Ishikawa (cell line): ENCODE measurements at regions not wholly inside any gene's neighbourhood (a gene's known extent, or its start where the extent isn't known, plus 50 kb on each side); places are given as distances from the start of the nearest gene placed in this dataset.

Source experiments
- CEBPB ChIP-seq: IDR thresholded peaks from 2 replicates; pipeline ENCODE4 v1.6.1; 2012
- CREB1 ChIP-seq: IDR thresholded peaks from 2 replicates; pipeline ENCODE4 v1.6.1; 2012; ENCODE audit warnings: low read depth
- EGR1 ChIP-seq: IDR thresholded peaks from 2 replicates; pipeline ENCODE4 v1.6.1; 2012
- EP300 ChIP-seq: IDR thresholded peaks from 2 replicates; pipeline ENCODE4 v1.6.1; 2012; ENCODE audit warnings: borderline replicate concordance
- FOXM1 ChIP-seq: IDR thresholded peaks from 2 replicates; pipeline ENCODE4 v1.6.1; 2012; ENCODE audit warnings: low read depth, borderline replicate concordance
- RAD21 ChIP-seq: IDR thresholded peaks from 2 replicates; pipeline ENCODE4 v1.6.1; 2012; ENCODE audit warnings: low read depth
- TAF1 ChIP-seq: IDR thresholded peaks from 2 replicates; pipeline ENCODE4 v1.6.1; 2012; ENCODE audit warnings: low read depth, mild to moderate bottlenecking
- TCF12 ChIP-seq: IDR thresholded peaks from 2 replicates; pipeline ENCODE4 v1.6.1; 2012; ENCODE audit warnings: low read depth
- TEAD4 ChIP-seq: IDR thresholded peaks from 2 replicates; pipeline ENCODE4 v1.6.1; 2012
- YY1 ChIP-seq: IDR thresholded peaks from 2 replicates; pipeline ENCODE4 v1.6.1; 2012; ENCODE audit warnings: low read depth
- TF ChIP-seq, protein P1 (sequence below): IDR thresholded peaks from 2 replicates; pipeline ENCODE4 v1.6.1; 2012
- TF ChIP-seq, protein P2 (sequence below): IDR thresholded peaks from 2 replicates; pipeline ENCODE4 v1.6.1; 2012; ENCODE audit warnings: low read depth, mild to moderate bottlenecking
- TF ChIP-seq, protein P3 (sequence below): IDR thresholded peaks from 2 replicates; pipeline ENCODE4 v1.6.1; 2012

DNA sequence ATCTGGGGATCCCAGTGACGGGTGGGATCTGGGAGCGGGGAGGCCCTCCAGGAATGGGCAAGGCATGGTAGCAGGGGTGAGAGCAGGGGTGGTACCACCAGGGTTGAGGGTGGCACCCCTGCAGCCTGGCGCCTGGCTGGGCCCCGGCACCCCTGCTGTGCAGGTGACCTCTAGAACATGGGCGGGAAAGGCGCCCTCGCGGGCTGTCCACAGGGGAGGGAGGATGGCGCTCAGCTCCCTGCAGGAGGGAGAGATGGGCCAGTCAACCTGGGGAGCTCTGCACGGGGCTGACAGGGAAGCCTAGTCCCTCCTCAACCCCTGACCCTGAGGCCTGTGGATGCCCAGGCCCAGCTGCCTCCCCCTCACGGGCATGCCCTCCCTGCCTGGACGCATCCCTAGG, 61.6 kb upstream of the SLCO4A1 start:
- TF ChIP-seq, protein P1, sequence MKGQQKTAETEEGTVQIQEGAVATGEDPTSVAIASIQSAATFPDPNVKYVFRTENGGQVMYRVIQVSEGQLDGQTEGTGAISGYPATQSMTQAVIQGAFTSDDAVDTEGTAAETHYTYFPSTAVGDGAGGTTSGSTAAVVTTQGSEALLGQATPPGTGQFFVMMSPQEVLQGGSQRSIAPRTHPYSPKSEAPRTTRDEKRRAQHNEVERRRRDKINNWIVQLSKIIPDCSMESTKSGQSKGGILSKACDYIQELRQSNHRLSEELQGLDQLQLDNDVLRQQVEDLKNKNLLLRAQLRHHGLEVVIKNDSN: no peak
- TF ChIP-seq CREB1 (no peak), YY1 (no peak), TEAD4 (no peak), TAF1 (no peak), RAD21 (no peak), CEBPB (no peak), EP300 (no peak), FOXM1 (no peak), TCF12 (no peak), EGR1 (no peak)
- TF ChIP-seq, protein P2, sequence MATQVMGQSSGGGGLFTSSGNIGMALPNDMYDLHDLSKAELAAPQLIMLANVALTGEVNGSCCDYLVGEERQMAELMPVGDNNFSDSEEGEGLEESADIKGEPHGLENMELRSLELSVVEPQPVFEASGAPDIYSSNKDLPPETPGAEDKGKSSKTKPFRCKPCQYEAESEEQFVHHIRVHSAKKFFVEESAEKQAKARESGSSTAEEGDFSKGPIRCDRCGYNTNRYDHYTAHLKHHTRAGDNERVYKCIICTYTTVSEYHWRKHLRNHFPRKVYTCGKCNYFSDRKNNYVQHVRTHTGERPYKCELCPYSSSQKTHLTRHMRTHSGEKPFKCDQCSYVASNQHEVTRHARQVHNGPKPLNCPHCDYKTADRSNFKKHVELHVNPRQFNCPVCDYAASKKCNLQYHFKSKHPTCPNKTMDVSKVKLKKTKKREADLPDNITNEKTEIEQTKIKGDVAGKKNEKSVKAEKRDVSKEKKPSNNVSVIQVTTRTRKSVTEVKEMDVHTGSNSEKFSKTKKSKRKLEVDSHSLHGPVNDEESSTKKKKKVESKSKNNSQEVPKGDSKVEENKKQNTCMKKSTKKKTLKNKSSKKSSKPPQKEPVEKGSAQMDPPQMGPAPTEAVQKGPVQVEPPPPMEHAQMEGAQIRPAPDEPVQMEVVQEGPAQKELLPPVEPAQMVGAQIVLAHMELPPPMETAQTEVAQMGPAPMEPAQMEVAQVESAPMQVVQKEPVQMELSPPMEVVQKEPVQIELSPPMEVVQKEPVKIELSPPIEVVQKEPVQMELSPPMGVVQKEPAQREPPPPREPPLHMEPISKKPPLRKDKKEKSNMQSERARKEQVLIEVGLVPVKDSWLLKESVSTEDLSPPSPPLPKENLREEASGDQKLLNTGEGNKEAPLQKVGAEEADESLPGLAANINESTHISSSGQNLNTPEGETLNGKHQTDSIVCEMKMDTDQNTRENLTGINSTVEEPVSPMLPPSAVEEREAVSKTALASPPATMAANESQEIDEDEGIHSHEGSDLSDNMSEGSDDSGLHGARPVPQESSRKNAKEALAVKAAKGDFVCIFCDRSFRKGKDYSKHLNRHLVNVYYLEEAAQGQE: no peak
- TF ChIP-seq, protein P3, sequence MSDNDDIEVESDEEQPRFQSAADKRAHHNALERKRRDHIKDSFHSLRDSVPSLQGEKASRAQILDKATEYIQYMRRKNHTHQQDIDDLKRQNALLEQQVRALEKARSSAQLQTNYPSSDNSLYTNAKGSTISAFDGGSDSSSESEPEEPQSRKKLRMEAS: no peak
